Osteoblast (primary cell): ENCODE measurements at regions not wholly inside any gene's neighbourhood (a gene's known extent, or its start where the extent isn't known, plus 50 kb on each side); places are given as distances from the start of the nearest gene placed in this dataset.

Source experiments
- DNase-seq: peaks from one replicate; pipeline ENCODE4 v3.0.0; 2011; ENCODE audit warnings: low spot score, mixed read lengths; ENCODE audit not compliant: insufficient read length; ENCODE audit errors: missing footprints
- H2AFZ ChIP-seq: 2 replicates; pipeline ENCODE4 v1.6.0; 2011; ENCODE audit warnings: mild to moderate bottlenecking, low read length
- H3K27ac ChIP-seq: 2 replicates; pipeline ENCODE4 v1.5.1; 2011; ENCODE audit warnings: mild to moderate bottlenecking, low read depth, low read length, moderate library complexity
- H3K27me3 ChIP-seq: 2 replicates; pipeline ENCODE4 v1.6.0; 2012; ENCODE audit warnings: mild to moderate bottlenecking, control low read depth, inconsistent platforms, low read length, moderate library complexity; ENCODE audit not compliant: insufficient read depth
- H3K36me3 ChIP-seq: 2 replicates; pipeline ENCODE4 v1.5.1; 2011; ENCODE audit warnings: mild to moderate bottlenecking, low read length, control low read depth, moderate library complexity; ENCODE audit not compliant: insufficient read depth
- H3K4me1 ChIP-seq: 2 replicates; pipeline ENCODE4 v1.5.1; 2011; ENCODE audit warnings: mild to moderate bottlenecking, low read length, control low read depth, moderate library complexity; ENCODE audit not compliant: insufficient read depth
- H3K4me2 ChIP-seq: 2 replicates; pipeline ENCODE4 v1.6.0; 2011; ENCODE audit warnings: mild to moderate bottlenecking, low read length; ENCODE audit not compliant: insufficient read depth
- H3K4me3 ChIP-seq: fragments of 200-600 bp; sonication (generic); 3 replicates; pipeline ENCODE4 v1.5.1; 2012; ENCODE audit warnings: mild to moderate bottlenecking, low read length, inconsistent platforms; ENCODE audit not compliant: insufficient read depth
- H3K79me2 ChIP-seq: 2 replicates; pipeline ENCODE4 v1.6.0; 2012; ENCODE audit warnings: mild to moderate bottlenecking, low read length, control low read depth, inconsistent platforms; ENCODE audit not compliant: insufficient read depth
- H3K9me3 ChIP-seq: 2 replicates; pipeline ENCODE4 v1.5.1; 2011; ENCODE audit warnings: low read depth, low read length, control low read depth
- H4K20me1 ChIP-seq: 2 replicates; pipeline ENCODE4 v1.6.0; 2012; ENCODE audit warnings: mild to moderate bottlenecking, low read length, control low read depth; ENCODE audit not compliant: insufficient read depth
- TF ChIP-seq, protein P1 (sequence below): IDR thresholded peaks from 2 replicates; pipeline ENCODE4 v1.5.1; 2011; ENCODE audit warnings: mild to moderate bottlenecking, low read depth, low read length, moderate library complexity; ENCODE audit errors: extremely low read depth

DNA sequence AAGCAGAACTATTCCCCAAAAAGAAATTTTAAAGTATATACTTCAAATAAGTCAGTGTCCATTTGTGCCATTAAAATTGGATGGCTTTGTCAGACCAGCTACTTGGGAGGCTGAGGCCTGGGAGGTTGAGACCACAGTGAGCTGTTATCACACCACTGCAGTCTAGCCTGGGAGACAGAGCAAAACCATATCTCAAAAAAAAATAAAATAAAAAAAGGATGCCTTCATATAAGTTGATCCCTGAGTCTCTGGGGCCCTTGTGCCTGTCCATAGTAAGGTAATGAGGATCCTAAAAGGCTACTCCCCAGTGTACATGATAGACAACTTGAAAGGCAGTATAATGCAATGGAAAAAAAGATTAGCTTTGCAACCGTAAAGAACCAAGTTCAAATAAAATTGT lies 81.2 kb upstream of the BARHL2 start:
- H3K4me2 ChIP-seq: no peak overlapping the region
- TF ChIP-seq, protein P1, sequence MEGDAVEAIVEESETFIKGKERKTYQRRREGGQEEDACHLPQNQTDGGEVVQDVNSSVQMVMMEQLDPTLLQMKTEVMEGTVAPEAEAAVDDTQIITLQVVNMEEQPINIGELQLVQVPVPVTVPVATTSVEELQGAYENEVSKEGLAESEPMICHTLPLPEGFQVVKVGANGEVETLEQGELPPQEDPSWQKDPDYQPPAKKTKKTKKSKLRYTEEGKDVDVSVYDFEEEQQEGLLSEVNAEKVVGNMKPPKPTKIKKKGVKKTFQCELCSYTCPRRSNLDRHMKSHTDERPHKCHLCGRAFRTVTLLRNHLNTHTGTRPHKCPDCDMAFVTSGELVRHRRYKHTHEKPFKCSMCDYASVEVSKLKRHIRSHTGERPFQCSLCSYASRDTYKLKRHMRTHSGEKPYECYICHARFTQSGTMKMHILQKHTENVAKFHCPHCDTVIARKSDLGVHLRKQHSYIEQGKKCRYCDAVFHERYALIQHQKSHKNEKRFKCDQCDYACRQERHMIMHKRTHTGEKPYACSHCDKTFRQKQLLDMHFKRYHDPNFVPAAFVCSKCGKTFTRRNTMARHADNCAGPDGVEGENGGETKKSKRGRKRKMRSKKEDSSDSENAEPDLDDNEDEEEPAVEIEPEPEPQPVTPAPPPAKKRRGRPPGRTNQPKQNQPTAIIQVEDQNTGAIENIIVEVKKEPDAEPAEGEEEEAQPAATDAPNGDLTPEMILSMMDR: no peak
- no peaks in the 10 kb centered on the region for H3K9me3 ChIP-seq

DNA sequence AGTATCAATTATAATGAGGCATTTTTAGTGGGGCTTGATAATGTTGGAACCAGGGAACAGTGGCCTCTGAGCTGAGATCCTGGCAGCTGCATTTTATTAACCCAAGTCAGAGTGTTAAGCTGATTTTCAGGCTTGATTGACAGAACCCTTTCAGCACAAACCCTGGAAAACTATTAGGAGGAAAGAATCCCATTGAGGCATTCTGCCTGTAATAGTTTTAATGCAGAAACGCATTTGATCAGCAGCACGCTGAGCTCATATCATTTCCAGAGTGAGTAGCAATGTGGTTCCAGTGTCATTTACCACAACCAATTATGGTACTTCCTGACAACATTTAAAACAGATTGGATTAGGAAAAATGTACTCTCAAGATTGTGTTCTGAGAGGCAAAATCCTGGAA lies 78.3 kb upstream of the BARHL2 start:
- H3K4me1 ChIP-seq: no peaks in the 10 kb centered on the region
- H3K36me3 ChIP-seq: no peaks in the 10 kb centered on the region
- DNase-seq: no peak
- no peaks in the 10 kb centered on the region for H3K9me3 ChIP-seq
- no peak overlapping the region for H2AFZ ChIP-seq
- no peak overlapping the region for H3K4me3 ChIP-seq
- H3K27me3 ChIP-seq: peaks cover 2% of the 10 kb centered on the region
- no peak overlapping the region for H3K4me2 ChIP-seq
- H3K79me2 ChIP-seq: no peaks in the 10 kb centered on the region
- H3K27ac ChIP-seq: no peak overlapping the region
- no peaks in the 10 kb centered on the region for H4K20me1 ChIP-seq
- TF ChIP-seq, protein P1: no peak

More for the DNA sequence above, 81.2 kb upstream of the BARHL2 start:
- no peaks in the 10 kb centered on the region for H4K20me1 ChIP-seq
- no peak overlapping the region for H3K27ac ChIP-seq
- peaks cover 2% of the 10 kb centered on the region for H3K27me3 ChIP-seq
- no peaks in the 10 kb centered on the region for H3K36me3 ChIP-seq
- no peaks in the 10 kb centered on the region for H3K4me1 ChIP-seq
- no peak overlapping the region for H2AFZ ChIP-seq
- DNase-seq: no peak
- no peak overlapping the region for H3K4me3 ChIP-seq
- no peaks in the 10 kb centered on the region for H3K79me2 ChIP-seq

DNA sequence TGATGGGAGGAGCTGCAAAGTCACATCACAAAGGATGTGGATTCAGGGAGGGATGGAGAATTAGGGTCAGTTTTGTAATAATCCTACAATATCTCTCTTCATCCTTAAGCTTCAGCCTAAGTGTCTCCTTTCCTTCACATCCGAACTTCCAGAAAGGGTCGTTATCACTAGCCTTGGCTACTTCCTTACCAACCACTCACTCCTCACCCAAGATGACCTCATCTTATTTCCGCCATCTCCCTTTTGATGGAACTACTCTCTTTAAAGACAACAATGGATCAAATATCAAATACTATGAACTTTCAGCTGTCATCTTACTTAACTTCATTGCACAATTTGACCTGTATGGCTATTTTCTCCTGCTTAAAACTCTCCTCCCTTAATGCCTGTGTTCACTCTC lies 69.6 kb upstream of the BARHL2 start:
- no peak overlapping the region for H3K4me2 ChIP-seq
- TF ChIP-seq, protein P1: no peak

DNA sequence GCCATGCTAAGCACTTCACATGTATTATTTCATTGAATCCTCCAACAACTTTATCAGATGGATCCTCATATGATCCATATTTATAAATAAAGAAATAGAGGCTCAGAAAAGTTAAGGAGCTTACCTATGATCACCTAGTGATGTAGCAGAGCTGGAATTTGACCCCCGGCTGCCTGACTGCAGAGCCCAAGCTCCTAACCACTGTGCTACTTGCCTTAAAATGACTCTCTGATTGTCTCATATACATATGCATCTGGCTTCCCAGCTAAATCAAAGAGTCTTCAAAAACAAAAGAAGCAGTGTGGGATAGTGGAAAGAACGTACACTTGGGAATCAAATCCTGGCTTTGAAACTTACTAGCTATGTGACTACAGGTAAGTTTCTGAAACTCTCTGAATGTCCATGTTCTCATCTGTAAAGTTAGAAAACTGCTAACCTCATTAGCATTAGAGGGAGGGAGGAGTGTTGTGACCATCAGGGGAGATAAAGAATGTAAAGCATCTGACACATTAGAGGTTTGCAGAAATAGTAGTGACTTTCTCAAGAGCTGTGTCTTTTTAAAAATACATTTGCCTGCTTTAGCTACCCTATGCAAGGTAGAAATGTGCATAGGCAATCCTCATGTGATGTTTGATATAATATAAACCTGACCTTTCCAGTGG lies 67.2 kb upstream of the BARHL2 start:
- Histone ChIP-seq H3K36me3 (no peaks in the 10 kb centered on the region), H3K79me2 (no peaks in the 10 kb centered on the region), H3K4me2 (no peak overlapping the region), H2AFZ (no peak overlapping the region), H4K20me1 (no peaks in the 10 kb centered on the region), H3K4me3 (no peak overlapping the region), H3K9me3 (no peaks in the 10 kb centered on the region), H3K27ac (no peak overlapping the region), H3K27me3 (no peaks in the 10 kb centered on the region), H3K4me1 (no peaks in the 10 kb centered on the region)
- DNase-seq: no peak
- TF ChIP-seq, protein P1: no peak

More for the DNA sequence above, 69.6 kb upstream of the BARHL2 start:
- Histone ChIP-seq H3K4me3 (no peak overlapping the region), H3K79me2 (no peaks in the 10 kb centered on the region), H2AFZ (no peak overlapping the region), H3K9me3 (no peaks in the 10 kb centered on the region), H3K27ac (no peak overlapping the region), H4K20me1 (no peaks in the 10 kb centered on the region), H3K36me3 (no peaks in the 10 kb centered on the region), H3K4me1 (no peaks in the 10 kb centered on the region), H3K27me3 (no peaks in the 10 kb centered on the region)
- DNase-seq: no peak
